T-cell (primary cell): ENCODE measurements at regions not wholly inside any gene's neighbourhood (a gene's known extent, or its start where the extent isn't known, plus 50 kb on each side); places are given as distances from the start of the nearest gene placed in this dataset.
"Not testable (repeated sequence)": the region's sequence is repeated elsewhere in the genome, so short reads cannot be mapped to it uniquely, and the experiment has no call there.

ENCODE experiments used
- ATAC-seq, 4 experiments: fragments of 200-7000 bp in 3 of 4; fragments of 150-1000 bp in 1 of 4; cut with Tn5 transposase; replicated peaks in 1 of 4; 1 replicate in 3 of 4; 2 replicates in 1 of 4; pipeline ENCODE4 v1.10.0; 2021; ENCODE audit warnings: moderate library complexity in 3 of 4, mild to moderate bottlenecking in 2 of 4, moderate number of reproducible peaks in 1 of 4
- CTCF ChIA-PET, 2 donors: fragments of 300-600 bp; sonication (Branson Sonifier 250); formaldehyde crosslinking; loops; one replicate each; lab custom pipeline; 2022; ENCODE audit warnings: antibody characterized with exemption in 2 of 2; lab: Charles Lee
- POLR2A ChIA-PET, 2 donors: fragments of 300-600 bp; sonication (Branson Sonifier 250); formaldehyde crosslinking; loops; one replicate each; lab custom pipeline; 2022; ENCODE audit warnings: antibody characterized with exemption in 2 of 2; lab: Charles Lee
- DNase-seq, 35 experiments: peaks; one replicate each; pipeline versions ENCODE4 v3.0.0 to v3.0.0-alpha.2; 2013 to 2023
- H3K27ac ChIP-seq: one replicate; pipeline ENCODE4 v1.5.1; 2013; ENCODE audit warnings: low read length
- H3K27me3 ChIP-seq, 2 experiments: replicated peaks in 1 of 2; 1 replicate in 1 of 2; 2 replicates in 1 of 2; pipeline versions ENCODE4 v1.6.1 to v1.7.0; 2013; ENCODE audit warnings: low read length in 1 of 2, mixed read lengths in 1 of 2; ENCODE audit not compliant: control insufficient read depth in 2 of 2, insufficient read depth in 2 of 2; ENCODE audit errors: extremely low read depth in 1 of 2
- H3K36me3 ChIP-seq, 2 donors: 1 replicate in 1 of 2; 2 replicates in 1 of 2; pipeline versions ENCODE4 v1.6.1 to v1.7.0; 2013; ENCODE audit warnings: low read length in 1 of 2; ENCODE audit not compliant: control insufficient read depth in 2 of 2, insufficient read depth in 1 of 2; ENCODE audit errors: extremely low read depth in 1 of 2
- H3K4me1 ChIP-seq, 2 experiments: 1 replicate in 1 of 2; 2 replicates in 1 of 2; pipeline versions ENCODE4 v1.6.1 to v1.7.0; 2013; ENCODE audit warnings: low read length in 2 of 2, mixed read lengths in 1 of 2; ENCODE audit not compliant: insufficient read depth in 2 of 2, control insufficient read depth in 1 of 2; ENCODE audit errors: extremely low read depth in 1 of 2
- H3K4me3 ChIP-seq, 2 donors: 1 replicate in 1 of 2; 2 replicates in 1 of 2; pipeline versions ENCODE4 v1.5.1 to v1.7.0; 2013; ENCODE audit warnings: mild to moderate bottlenecking in 2 of 2, low read length in 1 of 2, moderate library complexity in 1 of 2; ENCODE audit not compliant: control insufficient read depth in 1 of 2; ENCODE audit errors: extremely low read depth in 1 of 2
- H3K9me3 ChIP-seq: 2 replicates; pipeline ENCODE4 v1.7.0; 2013
- H3K27ac Mint-ChIP-seq, 2 donors: one replicate each; pipeline ENCODE4 v1.8.0; 2020 to 2021; ENCODE audit warnings: mild to moderate bottlenecking in 2 of 2, mixed read lengths in 2 of 2
- H3K27me3 Mint-ChIP-seq, 2 donors: one replicate each; pipeline ENCODE4 v1.8.0; 2021 to 2022; ENCODE audit warnings: mixed read lengths in 2 of 2
- H3K36me3 Mint-ChIP-seq: one replicate; pipeline ENCODE4 v1.8.0; 2021; ENCODE audit warnings: mixed read lengths
- H3K4me1 Mint-ChIP-seq, 3 donors: one replicate each; pipeline ENCODE4 v1.8.0; 2020 to 2022; ENCODE audit warnings: mixed read lengths in 3 of 3, mild to moderate bottlenecking in 1 of 3
- H3K4me3 Mint-ChIP-seq, 3 donors: one replicate each; pipeline ENCODE4 v1.8.0; 2020 to 2022; ENCODE audit warnings: mild to moderate bottlenecking in 3 of 3, mixed read lengths in 3 of 3, moderate library complexity in 3 of 3
- H3K9me3 Mint-ChIP-seq, 3 donors: one replicate each; pipeline ENCODE4 v1.8.0; 2020 to 2022; ENCODE audit warnings: mixed read lengths in 3 of 3
- WGBS: methylation state at CpG from one replicate; pipeline ENCODE4 v1.1.5; 2013; ENCODE audit warnings: missing lambda C conversion rate; ENCODE audit not compliant: insufficient coverage; 5-methylcytosine and 5-hydroxymethylcytosine counted together

- H3K9me3 ChIP-seq, H3K4me3 ChIP-seq, H3K27ac ChIP-seq, CTCF ChIA-PET, H3K4me3 Mint-ChIP-seq, H3K4me1 ChIP-seq, H3K36me3 Mint-ChIP-seq, H3K27ac Mint-ChIP-seq, H3K9me3 Mint-ChIP-seq, H3K4me1 Mint-ChIP-seq, H3K36me3 ChIP-seq, H3K27me3 ChIP-seq, DNase-seq, ATAC-seq: not testable (repeated sequence)
- WGBS = 20% methylated on average over 1 of the region's 8 CpGs
- POLR2A ChIA-PET = interaction anchor here in 1 of 2 donors (0.6 kb wide), 1 partner anchor 1618 kb away, joined by 4 read pairs; no protein-coding TSS in a partner anchor
- peaks cover 7 to 17% of the 10 kb centered on the region in 2 donors for H3K27me3 Mint-ChIP-seq
Observed at GRCh38 chr10:45175520-45176118, 139.8 kb downstream of the OR13A1 start.

GRCh38 chr10:45179691-45180090 is 135.7 kb downstream of the OR13A1 start:
- ATAC-seq (no peak), DNase-seq (no peak)
- Histone ChIP-seq H3K36me3 (no peaks in the 10 kb centered on the region), H3K4me1 (no peaks in the 10 kb centered on the region), H3K4me3 (no peak overlapping the region), H3K27me3 (peaks cover 0 to 13% of the 10 kb centered on the region in 2 experiments), H3K27ac (no peak overlapping the region), H3K9me3 (no peaks in the 10 kb centered on the region)
- Mint-ChIP-seq H3K27ac (no peak overlapping the region), H3K36me3 (no peaks in the 10 kb centered on the region), H3K4me1 (no peaks in the 10 kb centered on the region), H3K4me3 (no peak overlapping the region), H3K9me3 (no peaks in the 10 kb centered on the region), H3K27me3 (peaks cover 0 to 9% of the 10 kb centered on the region in 2 donors)
- POLR2A ChIA-PET = no interaction called here
- CTCF ChIA-PET = no interaction called here
- 86% methylated on average over 12 of the region's 13 CpGs for WGBS

- ATAC-seq (no peak), DNase-seq (no peak)
- H3K4me1 Mint-ChIP-seq = no peaks in the 10 kb centered on the region
- H3K27ac Mint-ChIP-seq = no peak overlapping the region
- Histone ChIP-seq H3K4me1 (no peaks in the 10 kb centered on the region), H3K4me3 (no peak overlapping the region), H3K27me3 (peaks cover 0 to 13% of the 10 kb centered on the region in 2 experiments), H3K27ac (no peak overlapping the region), H3K36me3 (no peaks in the 10 kb centered on the region), H3K9me3 (no peaks in the 10 kb centered on the region)
- H3K36me3 Mint-ChIP-seq = no peaks in the 10 kb centered on the region
- POLR2A ChIA-PET = no interaction called here
- 93% methylated on average over 10 of the region's 14 CpGs for WGBS
- H3K4me3 Mint-ChIP-seq = no peak overlapping the region
- peaks cover 0 to 9% of the 10 kb centered on the region in 2 donors for H3K27me3 Mint-ChIP-seq
- CTCF ChIA-PET = no interaction called here
- H3K9me3 Mint-ChIP-seq = no peaks in the 10 kb centered on the region
Observed at GRCh38 chr10:45180507-45180906, 134.9 kb downstream of the OR13A1 start.

- H3K27me3 ChIP-seq = peaks cover 0 to 13% of the 10 kb centered on the region in 2 experiments
- H3K27ac Mint-ChIP-seq = no peak overlapping the region
- ATAC-seq (no peak), DNase-seq (no peak)
- no peaks in the 10 kb centered on the region for H3K4me1 ChIP-seq
- ChIA-PET POLR2A (no interaction called here), CTCF (no interaction called here)
- H3K9me3 Mint-ChIP-seq = no peaks in the 10 kb centered on the region
- H3K27me3 Mint-ChIP-seq = peaks cover 0 to 12% of the 10 kb centered on the region in 2 donors
- no peaks in the 10 kb centered on the region for H3K36me3 ChIP-seq
- H3K9me3 ChIP-seq = no peaks in the 10 kb centered on the region
- H3K4me1 Mint-ChIP-seq = no peaks in the 10 kb centered on the region
- no peak overlapping the region for H3K4me3 ChIP-seq
- H3K4me3 Mint-ChIP-seq = no peak overlapping the region
- H3K36me3 Mint-ChIP-seq = no peaks in the 10 kb centered on the region
- WGBS = 77% methylated on average over 18 of the region's 19 CpGs
- no peak overlapping the region for H3K27ac ChIP-seq
Observed at GRCh38 chr10:45180946-45181875, 134.2 kb downstream of the OR13A1 start.

- no peak overlapping the region for H3K27ac Mint-ChIP-seq
- H3K9me3 ChIP-seq = no peaks in the 10 kb centered on the region
- H3K27ac ChIP-seq = no peak overlapping the region
- no peaks in the 10 kb centered on the region for H3K36me3 Mint-ChIP-seq
- H3K9me3 Mint-ChIP-seq = no peaks in the 10 kb centered on the region
- no peaks in the 10 kb centered on the region for H3K36me3 ChIP-seq
- CTCF ChIA-PET = no interaction called here
- WGBS = 87% methylated on average over 3 of the region's 4 CpGs
- no peak for DNase-seq
- H3K27me3 Mint-ChIP-seq = peaks cover 0 to 7% of the 10 kb centered on the region in 2 donors
- ATAC-seq = no peak
- no peaks in the 10 kb centered on the region for H3K4me1 ChIP-seq
- peaks cover 0 to 16% of the 10 kb centered on the region in 2 experiments for H3K27me3 ChIP-seq
- POLR2A ChIA-PET = no interaction called here
- H3K4me3 ChIP-seq = no peak overlapping the region
- H3K4me3 Mint-ChIP-seq = no peak overlapping the region
- H3K4me1 Mint-ChIP-seq = no peaks in the 10 kb centered on the region
Observed at GRCh38 chr10:45183174-45183573, 132.2 kb downstream of the OR13A1 start.

GRCh38 chr10:45197816-45198485 is 117.5 kb downstream of the OR13A1 start:
- Mint-ChIP-seq H3K4me1 (no peaks in the 10 kb centered on the region), H3K36me3 (no peaks in the 10 kb centered on the region), H3K27ac (no peak overlapping the region), H3K27me3 (peaks cover 0 to 6% of the 10 kb centered on the region in 2 donors), H3K4me3 (no peak overlapping the region), H3K9me3 (no peaks in the 10 kb centered on the region)
- Histone ChIP-seq H3K9me3 (no peaks in the 10 kb centered on the region), H3K4me1 (no peaks in the 10 kb centered on the region), H3K4me3 (no peak overlapping the region), H3K36me3 (no peaks in the 10 kb centered on the region), H3K27me3 (peaks cover 0 to 9% of the 10 kb centered on the region in 2 experiments), H3K27ac (no peak overlapping the region)
- POLR2A ChIA-PET = no interaction called here
- ATAC-seq (no peak), DNase-seq (no peak)
- WGBS = 93% methylated on average over 26 of the region's 28 CpGs
- CTCF ChIA-PET = no interaction called here
